ENCODE measurements at regions not wholly inside any gene's neighbourhood (a gene's known extent, or its start where the extent isn't known, plus 50 kb on each side); places are given as distances from the start of the nearest gene placed in this dataset.

- no peaks in the 10 kb centered on the region for H3K27me3 Mint-ChIP-seq (ENCODE audit: low read depth)
- H3K36me3 Mint-ChIP-seq (ENCODE audit: low read depth) = no peaks in the 10 kb centered on the region
- H3K4me1 Mint-ChIP-seq (ENCODE audit: low read depth) = no peaks in the 10 kb centered on the region
- DNase-seq (ENCODE audit: low spot score) = no peak
- TF ChIP-seq CTCF (IDR thresholded peaks at IDR 0.05) = no peak
- H3K9me3 Mint-ChIP-seq (ENCODE audit: low read depth) = peaks cover 40% of the 10 kb centered on the region
- no peak overlapping the region for H3K4me3 Mint-ChIP-seq (ENCODE audit: unreplicated experiment)
- H3K27ac Mint-ChIP-seq (ENCODE audit: unreplicated experiment) = no peak overlapping the region
These were observed 998.8 kb downstream of the GLUD2 start for GRCh38 chrX:122046226-122046625.

GRCh38 chrX:122046815-122047214 is 999.4 kb downstream of the GLUD2 start:
- no peak overlapping the region for H3K4me3 Mint-ChIP-seq (ENCODE audit: unreplicated experiment)
- no peak for DNase-seq (ENCODE audit: low spot score)
- H3K36me3 Mint-ChIP-seq (ENCODE audit: low read depth) = no peaks in the 10 kb centered on the region
- no peak overlapping the region for H3K27ac Mint-ChIP-seq (ENCODE audit: unreplicated experiment)
- no peaks in the 10 kb centered on the region for H3K4me1 Mint-ChIP-seq (ENCODE audit: low read depth)
- H3K9me3 Mint-ChIP-seq (ENCODE audit: low read depth) = peaks cover 34% of the 10 kb centered on the region
- H3K27me3 Mint-ChIP-seq (ENCODE audit: low read depth) = no peaks in the 10 kb centered on the region
- TF ChIP-seq CTCF (IDR thresholded peaks at IDR 0.05) = no peak

- TF ChIP-seq CTCF (IDR thresholded peaks at IDR 0.05) = no peak
- Mint-ChIP-seq H3K36me3 (ENCODE audit: low read depth) (no peaks in the 10 kb centered on the region), H3K9me3 (ENCODE audit: low read depth) (peaks cover 33% of the 10 kb centered on the region), H3K4me3 (ENCODE audit: unreplicated experiment) (no peak overlapping the region), H3K27ac (ENCODE audit: unreplicated experiment) (no peak overlapping the region), H3K4me1 (ENCODE audit: low read depth) (no peaks in the 10 kb centered on the region), H3K27me3 (ENCODE audit: low read depth) (no peaks in the 10 kb centered on the region)
- DNase-seq (ENCODE audit: low spot score) = no peak
These were observed 999.9 kb downstream of the GLUD2 start for GRCh38 chrX:122047261-122047660.

GRCh38 chrX:122055460-122055859 is 1008.0 kb downstream of the GLUD2 start:
- no peak for DNase-seq (ENCODE audit: low spot score)
- Mint-ChIP-seq H3K4me3 (ENCODE audit: unreplicated experiment) (no peak overlapping the region), H3K9me3 (ENCODE audit: low read depth) (peaks cover 12% of the 10 kb centered on the region), H3K27ac (ENCODE audit: unreplicated experiment) (no peak overlapping the region), H3K27me3 (ENCODE audit: low read depth) (no peaks in the 10 kb centered on the region), H3K36me3 (ENCODE audit: low read depth) (no peaks in the 10 kb centered on the region), H3K4me1 (ENCODE audit: low read depth) (no peaks in the 10 kb centered on the region)
- no peak for TF ChIP-seq CTCF (IDR thresholded peaks at IDR 0.05)

GRCh38 chrX:122055979-122056715 is 1008.7 kb downstream of the GLUD2 start:
- Mint-ChIP-seq H3K9me3 (ENCODE audit: low read depth) (peaks cover 10% of the 10 kb centered on the region), H3K27me3 (ENCODE audit: low read depth) (no peaks in the 10 kb centered on the region), H3K4me1 (ENCODE audit: low read depth) (no peaks in the 10 kb centered on the region), H3K27ac (ENCODE audit: unreplicated experiment) (no peak overlapping the region), H3K36me3 (ENCODE audit: low read depth) (no peaks in the 10 kb centered on the region), H3K4me3 (ENCODE audit: unreplicated experiment) (no peak overlapping the region)
- no peak for DNase-seq (ENCODE audit: low spot score)
- no peak for TF ChIP-seq CTCF (IDR thresholded peaks at IDR 0.05)
